ENCODE measurements at regions not wholly inside any gene's neighbourhood (a gene's known extent, or its start where the extent isn't known, plus 50 kb on each side); places are given as distances from the start of the nearest gene placed in this dataset.

GRCh38 chr10:131686781-131687420, 213.9 kb upstream of the PPP2R2D start:
- no peak overlapping the region for H3K4me3 ChIP-seq (ENCODE audit: low read depth, low read length)
- DNase-seq (ENCODE audit: low read depth), result no peak
- TF ChIP-seq, protein P1, sequence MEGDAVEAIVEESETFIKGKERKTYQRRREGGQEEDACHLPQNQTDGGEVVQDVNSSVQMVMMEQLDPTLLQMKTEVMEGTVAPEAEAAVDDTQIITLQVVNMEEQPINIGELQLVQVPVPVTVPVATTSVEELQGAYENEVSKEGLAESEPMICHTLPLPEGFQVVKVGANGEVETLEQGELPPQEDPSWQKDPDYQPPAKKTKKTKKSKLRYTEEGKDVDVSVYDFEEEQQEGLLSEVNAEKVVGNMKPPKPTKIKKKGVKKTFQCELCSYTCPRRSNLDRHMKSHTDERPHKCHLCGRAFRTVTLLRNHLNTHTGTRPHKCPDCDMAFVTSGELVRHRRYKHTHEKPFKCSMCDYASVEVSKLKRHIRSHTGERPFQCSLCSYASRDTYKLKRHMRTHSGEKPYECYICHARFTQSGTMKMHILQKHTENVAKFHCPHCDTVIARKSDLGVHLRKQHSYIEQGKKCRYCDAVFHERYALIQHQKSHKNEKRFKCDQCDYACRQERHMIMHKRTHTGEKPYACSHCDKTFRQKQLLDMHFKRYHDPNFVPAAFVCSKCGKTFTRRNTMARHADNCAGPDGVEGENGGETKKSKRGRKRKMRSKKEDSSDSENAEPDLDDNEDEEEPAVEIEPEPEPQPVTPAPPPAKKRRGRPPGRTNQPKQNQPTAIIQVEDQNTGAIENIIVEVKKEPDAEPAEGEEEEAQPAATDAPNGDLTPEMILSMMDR (IDR thresholded peaks at IDR 0.05; ENCODE audit: insufficient read depth, low read depth, low read length), result no peak

- no peak for DNase-seq (ENCODE audit: low read depth)
- no peak overlapping the region for H3K4me3 ChIP-seq (ENCODE audit: low read depth, low read length)
- TF ChIP-seq, protein P1 (IDR thresholded peaks at IDR 0.05; ENCODE audit: insufficient read depth, low read depth, low read length), result no peak
These were observed 212.5 kb upstream of the PPP2R2D start for GRCh38 chr10:131688304-131688703.

GRCh38 chr10:131689016-131689415, 211.8 kb upstream of the PPP2R2D start:
- H3K4me3 ChIP-seq (ENCODE audit: low read depth, low read length), result no peak overlapping the region
- DNase-seq (ENCODE audit: low read depth), result no peak
- TF ChIP-seq, protein P1 (IDR thresholded peaks at IDR 0.05; ENCODE audit: insufficient read depth, low read depth, low read length), result no peak

DNA sequence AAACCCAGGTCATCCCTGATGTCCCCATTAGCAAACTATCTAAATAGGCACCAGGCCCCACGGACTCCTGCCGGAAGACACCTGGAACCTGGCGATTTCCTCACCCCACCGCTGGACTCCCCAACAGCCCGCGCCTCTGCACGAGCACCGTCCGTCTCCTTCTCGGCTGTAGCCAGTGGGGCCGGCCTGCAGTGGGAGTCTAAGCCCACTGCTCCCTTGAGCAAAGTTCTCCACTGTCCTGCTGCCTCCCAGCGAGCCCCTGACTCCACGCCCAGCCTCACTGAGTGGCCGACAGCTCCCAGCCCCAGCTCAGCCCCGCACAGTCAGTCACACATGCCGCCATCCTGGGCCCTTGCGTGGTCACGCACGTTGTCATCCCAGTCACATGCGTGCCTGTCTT, 211.3 kb upstream of the PPP2R2D start:
- no peak for DNase-seq (ENCODE audit: low read depth)

DNA sequence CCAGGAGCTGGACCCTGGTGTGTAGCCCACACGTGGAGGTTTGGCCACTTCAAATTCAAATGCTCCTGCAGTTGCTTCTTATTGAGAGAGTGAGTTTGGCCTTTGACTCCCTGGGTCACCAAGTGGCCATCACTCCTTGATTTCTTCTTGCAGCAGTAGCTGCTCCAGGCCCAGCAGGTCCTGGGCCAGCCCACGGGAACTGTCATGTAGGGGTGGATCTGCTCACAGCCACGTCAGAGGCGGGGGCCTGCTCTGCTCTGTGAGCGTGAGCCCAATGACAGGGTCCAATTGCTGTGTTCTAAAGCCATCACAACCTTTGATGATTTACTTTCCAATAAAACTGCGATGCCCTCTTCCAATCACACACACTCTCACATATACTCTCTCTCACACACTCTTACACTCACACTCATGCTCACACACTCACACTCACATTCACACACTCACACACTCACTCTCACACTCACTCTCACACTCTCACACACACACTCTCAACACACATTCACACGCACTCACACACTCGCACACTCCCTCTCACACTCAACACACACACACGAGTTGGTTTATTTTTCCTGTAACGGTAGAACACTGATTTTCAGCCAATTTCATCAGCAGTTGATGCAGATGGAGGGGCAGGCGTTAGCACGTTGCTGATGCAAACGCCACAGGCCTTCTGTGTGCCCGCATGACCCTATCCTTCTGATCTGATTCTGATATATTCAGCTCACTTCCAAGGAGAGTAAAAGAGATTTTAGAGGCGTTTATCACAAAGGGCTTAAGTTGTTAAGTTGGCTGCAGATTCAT, 210.7 kb upstream of the PPP2R2D start:
- TF ChIP-seq, protein P1 (IDR thresholded peaks at IDR 0.05; ENCODE audit: insufficient read depth, low read depth, low read length), result no peak
- no peak for DNase-seq (ENCODE audit: low read depth)
- no peak overlapping the region for H3K4me3 ChIP-seq (ENCODE audit: low read depth, low read length)

More for the DNA sequence above, 211.3 kb upstream of the PPP2R2D start:
- no peak overlapping the region for H3K4me3 ChIP-seq (ENCODE audit: low read depth, low read length)
- TF ChIP-seq, protein P1 (IDR thresholded peaks at IDR 0.05; ENCODE audit: insufficient read depth, low read depth, low read length), result no peak

GRCh38 chr10:131690805-131691239, 210.0 kb upstream of the PPP2R2D start:
- TF ChIP-seq, protein P1 (IDR thresholded peaks at IDR 0.05; ENCODE audit: insufficient read depth, low read depth, low read length), result no peak
- no peak overlapping the region for H3K4me3 ChIP-seq (ENCODE audit: low read depth, low read length)
- DNase-seq (ENCODE audit: low read depth), result no peak

All from fibroblast of villous mesenchyme (primary cell).